Activated CD8-positive, alpha-beta T cell treated with anti-CD3 and anti-CD28 coated beads, Interleukin-2, amount 10 ng/mL, durations not matched to agents 7 days and 5 days (primary cell): ENCODE measurements at regions not wholly inside any gene's neighbourhood (a gene's known extent, or its start where the extent isn't known, plus 50 kb on each side); places are given as distances from the start of the nearest gene placed in this dataset.

Experiments used
- ATAC-seq: fragments of 150-1000 bp; cut with Tn5 transposase; one replicate; pipeline ENCODE4 v1.10.0; 2021; ENCODE audit warnings: moderate library complexity
- CTCF ChIA-PET: fragments of 350-600 bp; sonication (Branson Sonifier 250); formaldehyde crosslinking; loops from one replicate; lab custom pipeline; 2021; ENCODE audit warnings: antibody characterized with exemption; lab: Charles Lee
- POLR2A ChIA-PET: fragments of 350-600 bp; sonication (Branson Sonifier 250); formaldehyde crosslinking; loops from one replicate; lab custom pipeline; 2021; ENCODE audit warnings: antibody characterized with exemption; lab: Charles Lee
- DNase-seq: peaks from one replicate; pipeline ENCODE4 v3.0.0-alpha.2; 2020
- H3K27ac Mint-ChIP-seq: one replicate; pipeline ENCODE4 v1.8.0; 2021; ENCODE audit warnings: mild to moderate bottlenecking, mixed read lengths
- H3K27me3 Mint-ChIP-seq: one replicate; pipeline ENCODE4 v1.8.0; 2021; ENCODE audit warnings: low read depth, mixed read lengths
- H3K36me3 Mint-ChIP-seq: one replicate; pipeline ENCODE4 v1.8.0; 2021; ENCODE audit warnings: low read depth, mixed read lengths
- H3K4me1 Mint-ChIP-seq: one replicate; pipeline ENCODE4 v1.8.0; 2021; ENCODE audit warnings: low read depth, mixed read lengths
- H3K4me3 Mint-ChIP-seq: one replicate; pipeline ENCODE4 v1.8.0; 2021; ENCODE audit warnings: mild to moderate bottlenecking, mixed read lengths
- H3K9me3 Mint-ChIP-seq: one replicate; pipeline ENCODE4 v1.8.0; 2022; ENCODE audit warnings: mixed read lengths; ENCODE audit not compliant: insufficient read depth

- Mint-ChIP-seq H3K27me3 (no peaks in the 10 kb centered on the region), H3K4me3 (no peak overlapping the region), H3K9me3 (no peaks in the 10 kb centered on the region), H3K36me3 (no peaks in the 10 kb centered on the region), H3K27ac (no peak overlapping the region), H3K4me1 (peaks cover 6% of the 10 kb centered on the region)
- no peak for ATAC-seq
- ChIA-PET POLR2A (no interaction called here), CTCF (no interaction called here)
- DNase-seq: no peak
These were observed 112.4 kb upstream of the GDF10 start for GRCh38 chr10:47187592-47187991.

GRCh38 chr10:47188156-47188555, 111.8 kb upstream of the GDF10 start:
- Mint-ChIP-seq H3K36me3 (no peaks in the 10 kb centered on the region), H3K9me3 (no peaks in the 10 kb centered on the region), H3K4me3 (no peak overlapping the region), H3K4me1 (peaks cover 6% of the 10 kb centered on the region), H3K27ac (peak overlapping the region; percentile 40), H3K27me3 (no peaks in the 10 kb centered on the region)
- POLR2A ChIA-PET: no interaction called here
- ATAC-seq (no peak), DNase-seq (no peak)
- CTCF ChIA-PET: no interaction called here

- ChIA-PET CTCF (no interaction called here), POLR2A (no interaction called here)
- no peak for ATAC-seq
- H3K9me3 Mint-ChIP-seq: no peaks in the 10 kb centered on the region
- no peak overlapping the region for H3K4me3 Mint-ChIP-seq
- peaks cover 6% of the 10 kb centered on the region for H3K4me1 Mint-ChIP-seq
- no peak overlapping the region for H3K27ac Mint-ChIP-seq
- H3K27me3 Mint-ChIP-seq: no peaks in the 10 kb centered on the region
- H3K36me3 Mint-ChIP-seq: no peaks in the 10 kb centered on the region
- DNase-seq: no peak
These were observed 110.2 kb upstream of the GDF10 start for GRCh38 chr10:47189802-47190201.

GRCh38 chr10:47190301-47190700, 109.7 kb upstream of the GDF10 start:
- H3K4me1 Mint-ChIP-seq: peaks cover 6% of the 10 kb centered on the region
- no peaks in the 10 kb centered on the region for H3K27me3 Mint-ChIP-seq
- no peaks in the 10 kb centered on the region for H3K9me3 Mint-ChIP-seq
- no peaks in the 10 kb centered on the region for H3K36me3 Mint-ChIP-seq
- ChIA-PET POLR2A (no interaction called here), CTCF (no interaction called here)
- ATAC-seq (no peak), DNase-seq (no peak)
- H3K27ac Mint-ChIP-seq: no peak overlapping the region
- no peak overlapping the region for H3K4me3 Mint-ChIP-seq

GRCh38 chr10:47190802-47191450, 109.1 kb upstream of the GDF10 start:
- Mint-ChIP-seq H3K4me3 (no peak overlapping the region), H3K36me3 (no peaks in the 10 kb centered on the region), H3K9me3 (no peaks in the 10 kb centered on the region), H3K4me1 (peaks cover 6% of the 10 kb centered on the region), H3K27ac (no peak overlapping the region), H3K27me3 (no peaks in the 10 kb centered on the region)
- no peak for ATAC-seq
- DNase-seq: no peak
- ChIA-PET POLR2A (no interaction called here), CTCF (interaction anchor here (1.5 kb wide), 1 partner anchor 143 kb away, joined by 4 read pairs; no protein-coding TSS in a partner anchor)

- CTCF ChIA-PET: interaction anchor here (1.2 to 1.5 kb wide), 2 partner anchors 119 to 144 kb away, joined by 4 read pairs; no protein-coding TSS in a partner anchor
- POLR2A ChIA-PET: no interaction called here
- Mint-ChIP-seq H3K4me3 (no peak overlapping the region), H3K27me3 (no peaks in the 10 kb centered on the region), H3K9me3 (no peaks in the 10 kb centered on the region), H3K4me1 (peaks cover 6% of the 10 kb centered on the region), H3K36me3 (no peaks in the 10 kb centered on the region), H3K27ac (no peak overlapping the region)
- ATAC-seq: no peak
- no peak for DNase-seq
These were observed 107.7 kb upstream of the GDF10 start for GRCh38 chr10:47192273-47192672.

- H3K9me3 Mint-ChIP-seq: no peaks in the 10 kb centered on the region
- no peak overlapping the region for H3K4me3 Mint-ChIP-seq
- H3K27me3 Mint-ChIP-seq: no peaks in the 10 kb centered on the region
- CTCF ChIA-PET: no interaction called here
- no peaks in the 10 kb centered on the region for H3K4me1 Mint-ChIP-seq
- H3K36me3 Mint-ChIP-seq: no peaks in the 10 kb centered on the region
- POLR2A ChIA-PET: no interaction called here
- no peak overlapping the region for H3K27ac Mint-ChIP-seq
- ATAC-seq (no peak), DNase-seq (no peak)
These were observed 106.3 kb upstream of the GDF10 start for GRCh38 chr10:47193666-47194065.

- H3K27me3 Mint-ChIP-seq: no peaks in the 10 kb centered on the region
- POLR2A ChIA-PET: no interaction called here
- no peak overlapping the region for H3K4me3 Mint-ChIP-seq
- CTCF ChIA-PET: no interaction called here
- H3K4me1 Mint-ChIP-seq: no peaks in the 10 kb centered on the region
- H3K9me3 Mint-ChIP-seq: no peaks in the 10 kb centered on the region
- H3K36me3 Mint-ChIP-seq: no peaks in the 10 kb centered on the region
- no peak for ATAC-seq
- H3K27ac Mint-ChIP-seq: no peak overlapping the region
- DNase-seq: no peak
These were observed 104.6 kb upstream of the GDF10 start for GRCh38 chr10:47195274-47195885.

- ChIA-PET POLR2A (no interaction called here), CTCF (no interaction called here)
- ATAC-seq: no peak
- Mint-ChIP-seq H3K4me1 (no peaks in the 10 kb centered on the region), H3K27ac (no peak overlapping the region), H3K4me3 (no peak overlapping the region), H3K36me3 (no peaks in the 10 kb centered on the region), H3K9me3 (peaks cover 3% of the 10 kb centered on the region), H3K27me3 (no peaks in the 10 kb centered on the region)
- no peak for DNase-seq
These were observed 103.3 kb upstream of the GDF10 start for GRCh38 chr10:47196691-47197090.

GRCh38 chr10:47198221-47198620, 101.8 kb upstream of the GDF10 start:
- CTCF ChIA-PET: no interaction called here
- DNase-seq (no peak), ATAC-seq (no peak)
- no peaks in the 10 kb centered on the region for H3K4me1 Mint-ChIP-seq
- no peak overlapping the region for H3K4me3 Mint-ChIP-seq
- no peak overlapping the region for H3K27ac Mint-ChIP-seq
- no peaks in the 10 kb centered on the region for H3K27me3 Mint-ChIP-seq
- peaks cover 6% of the 10 kb centered on the region for H3K9me3 Mint-ChIP-seq
- POLR2A ChIA-PET: no interaction called here
- no peaks in the 10 kb centered on the region for H3K36me3 Mint-ChIP-seq

GRCh38 chr10:47205192-47205591, 94.8 kb upstream of the GDF10 start:
- Mint-ChIP-seq H3K27me3 (no peaks in the 10 kb centered on the region), H3K9me3 (peaks cover 6% of the 10 kb centered on the region), H3K27ac (peak overlapping the region; percentile 10), H3K4me3 (no peak overlapping the region), H3K36me3 (no peaks in the 10 kb centered on the region), H3K4me1 (peaks cover 32% of the 10 kb centered on the region)
- ATAC-seq: no peak
- no peak for DNase-seq
- CTCF ChIA-PET: no interaction called here
- POLR2A ChIA-PET: no interaction called here

- DNase-seq (peak; percentile 40), ATAC-seq (peak; percentile 84)
- Mint-ChIP-seq H3K27me3 (no peaks in the 10 kb centered on the region), H3K9me3 (peaks cover 4% of the 10 kb centered on the region), H3K4me3 (peak overlapping the region; percentile 29), H3K4me1 (peaks cover 32% of the 10 kb centered on the region), H3K27ac (peak overlapping the region; percentile 84), H3K36me3 (no peaks in the 10 kb centered on the region)
- POLR2A ChIA-PET: interaction anchor here (1.6 to 1.7 kb wide), 2 partner anchors 30 to 54 kb away, joined by 3 to 6 read pairs; no protein-coding TSS in a partner anchor
- CTCF ChIA-PET: interaction anchor here (0.8 to 1.0 kb wide), 3 partner anchors 71 to 159 kb away, joined by 3 to 4 read pairs (median 3); no protein-coding TSS in a partner anchor
These were observed 93.3 kb upstream of the GDF10 start for GRCh38 chr10:47206449-47207280.
